D341Med (cell line): ENCODE measurements at regions not wholly inside any gene's neighbourhood (a gene's known extent, or its start where the extent isn't known, plus 50 kb on each side); places are given as distances from the start of the nearest gene placed in this dataset.
"Not testable (repeated sequence)": the region's sequence is repeated elsewhere in the genome, so short reads cannot be mapped to it uniquely, and the experiment has no call there.

Experiments used
- DNase-seq: peaks from one replicate; pipeline ENCODE4 v3.0.0; 2012; ENCODE audit warnings: low spot score

- no peak for DNase-seq
Observed at GRCh38 chr15:92705764-92706163, 50.2 kb upstream of the FAM174B start.

- DNase-seq: no peak
Observed at GRCh38 chr15:92706201-92706600, 50.6 kb upstream of the FAM174B start.

GRCh38 chr15:92707880-92708551 is 52.4 kb upstream of the FAM174B start:
- no peak for DNase-seq

- DNase-seq: no peak
Observed at GRCh38 chr15:92708635-92709034, 53.1 kb upstream of the FAM174B start.

GRCh38 chr15:92709110-92709790 is 53.7 kb upstream of the FAM174B start:
- no peak for DNase-seq

- DNase-seq: no peak
Observed at GRCh38 chr15:92711457-92711831, 55.9 kb upstream of the FAM174B start.

GRCh38 chr15:92714077-92714476 is 58.5 kb upstream of the FAM174B start:
- peak; percentile 34 for DNase-seq

GRCh38 chr15:92714477-92715401 is 59.2 kb upstream of the FAM174B start:
- DNase-seq: peak; percentile 90

- DNase-seq: no peak
Observed at GRCh38 chr15:92715758-92716157, 60.2 kb upstream of the FAM174B start.

- no peak for DNase-seq
Observed at GRCh38 chr15:92719021-92719420, 63.4 kb upstream of the FAM174B start.

GRCh38 chr15:92724144-92724543 is 68.6 kb upstream of the FAM174B start:
- no peak for DNase-seq

GRCh38 chr15:92725171-92725570 is 69.6 kb upstream of the FAM174B start:
- no peak for DNase-seq

GRCh38 chr15:92728266-92728665 is 72.7 kb upstream of the FAM174B start:
- DNase-seq: no peak

- DNase-seq: no peak
Observed at GRCh38 chr15:92733090-92733933, 77.7 kb upstream of the FAM174B start.

- DNase-seq: no peak
Observed at GRCh38 chr15:92733934-92734521, 78.5 kb upstream of the FAM174B start.

GRCh38 chr15:92739246-92739645 is 83.7 kb upstream of the FAM174B start:
- DNase-seq: not testable (repeated sequence)

GRCh38 chr15:92745845-92746271 is 90.3 kb upstream of the FAM174B start:
- DNase-seq: no peak

- no peak for DNase-seq
Observed at GRCh38 chr15:92747047-92747446, 91.5 kb upstream of the FAM174B start.

GRCh38 chr15:92749216-92749615 is 93.6 kb upstream of the FAM174B start:
- DNase-seq: no peak

GRCh38 chr15:92749946-92750345 is 94.4 kb upstream of the FAM174B start:
- DNase-seq: no peak

GRCh38 chr15:92751528-92751927 is 96.0 kb upstream of the FAM174B start:
- DNase-seq: no peak
